Nephron (organoid): ENCODE measurements at regions not wholly inside any gene's neighbourhood (a gene's known extent, or its start where the extent isn't known, plus 50 kb on each side); places are given as distances from the start of the nearest gene placed in this dataset.

Experiments
- H3K27ac Mint-ChIP-seq, 3 experiments: 2 replicates each; pipeline ENCODE4 v1.8.0; 2020; ENCODE audit warnings: mixed read lengths in 3 of 3, mild to moderate bottlenecking in 2 of 3, moderate library complexity in 1 of 3
- H3K27me3 Mint-ChIP-seq: 2 replicates; pipeline ENCODE4 v1.8.0; 2021; ENCODE audit warnings: low read depth, mild to moderate bottlenecking, moderate library complexity, mixed read lengths
- H3K36me3 Mint-ChIP-seq: 2 replicates; pipeline ENCODE4 v1.8.0; 2020; ENCODE audit warnings: low read depth, mixed read lengths
- H3K4me1 Mint-ChIP-seq: 2 replicates; pipeline ENCODE4 v1.8.0; 2020; ENCODE audit warnings: mixed read lengths
- H3K4me3 Mint-ChIP-seq, 3 experiments: 2 replicates each; pipeline ENCODE4 v1.8.0; 2020; ENCODE audit warnings: mild to moderate bottlenecking in 3 of 3, mixed read lengths in 3 of 3, moderate library complexity in 2 of 3
- H3K9me3 Mint-ChIP-seq: 2 replicates; pipeline ENCODE4 v1.8.0; 2020; ENCODE audit warnings: mixed read lengths
- TF ChIP-seq, protein P1 (sequence below), 3 experiments: fragments of 200-600 bp; sonication (generic); IDR thresholded peaks; one replicate each; pipeline ENCODE4 v1.5.0; 2021; ENCODE audit warnings: antibody characterized with exemption in 3 of 3; ENCODE audit not compliant: unreplicated experiment in 3 of 3

DNA sequence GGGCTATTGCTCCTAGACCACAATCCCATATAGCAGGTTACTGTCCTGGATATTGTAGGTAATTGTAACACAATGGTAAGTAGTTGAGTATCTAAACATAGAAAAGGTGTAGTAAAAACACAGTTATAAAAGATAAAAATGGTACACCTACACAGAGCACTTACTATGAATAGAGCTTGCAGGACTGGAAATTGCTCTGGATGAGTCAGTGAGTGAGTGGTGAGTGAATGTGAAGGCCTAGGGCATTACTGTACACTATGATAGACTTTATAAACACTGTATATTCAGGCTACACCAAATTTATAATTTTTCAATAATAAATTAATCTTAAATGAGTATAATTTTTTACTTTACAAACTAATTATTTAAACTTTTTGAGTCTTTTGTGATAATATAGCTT, 425.7 kb downstream of the PABPC4L start:
- no peaks in the 10 kb centered on the region for H3K27me3 Mint-ChIP-seq
- TF ChIP-seq, protein P1, sequence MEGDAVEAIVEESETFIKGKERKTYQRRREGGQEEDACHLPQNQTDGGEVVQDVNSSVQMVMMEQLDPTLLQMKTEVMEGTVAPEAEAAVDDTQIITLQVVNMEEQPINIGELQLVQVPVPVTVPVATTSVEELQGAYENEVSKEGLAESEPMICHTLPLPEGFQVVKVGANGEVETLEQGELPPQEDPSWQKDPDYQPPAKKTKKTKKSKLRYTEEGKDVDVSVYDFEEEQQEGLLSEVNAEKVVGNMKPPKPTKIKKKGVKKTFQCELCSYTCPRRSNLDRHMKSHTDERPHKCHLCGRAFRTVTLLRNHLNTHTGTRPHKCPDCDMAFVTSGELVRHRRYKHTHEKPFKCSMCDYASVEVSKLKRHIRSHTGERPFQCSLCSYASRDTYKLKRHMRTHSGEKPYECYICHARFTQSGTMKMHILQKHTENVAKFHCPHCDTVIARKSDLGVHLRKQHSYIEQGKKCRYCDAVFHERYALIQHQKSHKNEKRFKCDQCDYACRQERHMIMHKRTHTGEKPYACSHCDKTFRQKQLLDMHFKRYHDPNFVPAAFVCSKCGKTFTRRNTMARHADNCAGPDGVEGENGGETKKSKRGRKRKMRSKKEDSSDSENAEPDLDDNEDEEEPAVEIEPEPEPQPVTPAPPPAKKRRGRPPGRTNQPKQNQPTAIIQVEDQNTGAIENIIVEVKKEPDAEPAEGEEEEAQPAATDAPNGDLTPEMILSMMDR (IDR thresholded peaks at IDR 0.05; ENCODE audit: unreplicated experiment in 3 of 3) = no peak
- no peak overlapping the region for H3K4me3 Mint-ChIP-seq
- H3K9me3 Mint-ChIP-seq = peaks cover 7% of the 10 kb centered on the region
- no peaks in the 10 kb centered on the region for H3K4me1 Mint-ChIP-seq
- no peaks in the 10 kb centered on the region for H3K36me3 Mint-ChIP-seq
- H3K27ac Mint-ChIP-seq = no peak overlapping the region

DNA sequence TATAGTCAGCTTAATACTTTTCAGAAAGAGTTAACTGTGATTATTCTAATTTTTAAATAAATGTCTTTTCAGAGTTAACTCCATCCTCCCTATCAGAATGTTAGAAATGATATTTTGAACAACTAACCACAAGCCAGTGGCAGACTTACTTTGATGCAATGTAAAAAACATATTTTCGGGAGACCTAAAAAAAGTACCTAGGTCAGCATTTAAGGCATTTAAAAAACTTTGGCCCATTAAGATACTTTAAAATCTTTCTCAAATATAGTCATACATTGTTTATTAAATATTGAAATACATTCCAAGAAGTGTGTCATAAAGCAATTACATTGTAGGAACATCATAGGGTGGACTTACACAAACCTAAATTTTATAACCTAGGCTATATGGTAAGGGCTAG, 426.1 kb downstream of the PABPC4L start:
- Mint-ChIP-seq H3K4me1 (no peaks in the 10 kb centered on the region), H3K27ac (no peak overlapping the region), H3K27me3 (no peaks in the 10 kb centered on the region), H3K9me3 (peaks cover 11% of the 10 kb centered on the region), H3K36me3 (no peaks in the 10 kb centered on the region), H3K4me3 (no peak overlapping the region)
- TF ChIP-seq, protein P1 (IDR thresholded peaks at IDR 0.05; ENCODE audit: unreplicated experiment in 3 of 3) = no peak

DNA sequence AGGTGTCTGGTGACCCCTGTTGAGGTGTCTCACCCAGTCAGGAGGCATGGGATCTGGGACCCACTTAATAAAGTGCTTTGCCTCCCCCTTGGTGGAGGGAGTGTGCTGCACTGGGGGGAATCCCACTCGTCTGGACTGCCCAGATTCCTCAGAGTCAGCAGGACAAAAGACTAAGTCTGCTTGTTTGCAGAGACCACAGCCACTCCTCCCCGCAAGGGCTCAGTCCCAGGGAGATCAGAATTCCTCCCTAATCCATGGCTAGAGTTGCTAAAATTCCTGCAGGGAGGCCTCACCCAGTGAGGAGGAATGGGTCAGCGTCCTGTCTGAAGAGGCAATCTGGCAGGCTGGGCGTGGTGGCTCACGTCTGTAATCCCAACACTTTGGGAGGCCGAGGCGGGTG, 442.2 kb downstream of the PABPC4L start:
- H3K36me3 Mint-ChIP-seq = no peaks in the 10 kb centered on the region
- no peak overlapping the region for H3K27ac Mint-ChIP-seq
- H3K4me1 Mint-ChIP-seq = no peaks in the 10 kb centered on the region
- H3K27me3 Mint-ChIP-seq = no peaks in the 10 kb centered on the region
- no peak overlapping the region for H3K4me3 Mint-ChIP-seq
- H3K9me3 Mint-ChIP-seq = peaks cover 2% of the 10 kb centered on the region
- TF ChIP-seq, protein P1 (IDR thresholded peaks at IDR 0.05; ENCODE audit: unreplicated experiment in 3 of 3) = no peak

DNA sequence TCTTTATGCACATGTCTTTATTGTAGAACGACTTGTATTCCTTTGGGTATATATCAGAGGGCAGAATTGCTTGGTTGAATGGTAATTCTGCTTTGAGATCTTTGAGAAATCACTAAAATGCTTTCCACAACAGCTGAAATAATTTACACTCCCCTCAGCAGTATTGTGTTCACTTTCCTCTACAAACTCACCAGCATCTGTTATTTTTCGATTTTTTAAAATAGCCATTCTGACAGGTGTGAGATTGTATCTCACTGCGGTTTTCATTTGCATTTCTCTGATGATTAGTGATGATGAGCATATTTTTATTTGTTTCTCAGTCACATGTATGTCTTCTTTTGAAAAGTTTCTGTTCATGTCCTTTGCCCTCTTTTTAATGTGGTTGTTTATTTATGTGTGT, 459.8 kb downstream of the PABPC4L start:
- TF ChIP-seq, protein P1 (IDR thresholded peaks at IDR 0.05; ENCODE audit: unreplicated experiment in 3 of 3) = no peak

DNA sequence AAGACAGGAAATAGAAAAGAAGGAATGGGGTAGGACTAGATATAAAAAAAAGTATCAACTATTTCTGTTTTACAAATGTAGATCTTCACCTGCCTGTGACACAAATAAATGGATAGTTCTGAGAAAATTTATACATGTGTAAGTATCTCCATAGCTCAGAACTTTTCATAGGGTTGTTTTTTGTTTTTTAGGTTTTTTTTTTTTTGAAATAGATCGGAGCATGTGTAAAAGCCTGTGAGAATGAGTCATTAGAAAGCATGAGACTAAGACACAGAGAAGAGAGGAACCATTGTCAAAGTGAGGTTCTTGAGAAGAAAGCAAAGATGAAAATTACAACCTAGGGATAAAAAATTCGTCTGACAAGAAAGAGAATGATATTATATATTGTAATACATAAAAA, 481.6 kb downstream of the PABPC4L start:
- Mint-ChIP-seq H3K27me3 (no peaks in the 10 kb centered on the region), H3K36me3 (no peaks in the 10 kb centered on the region), H3K27ac (no peak overlapping the region), H3K4me1 (no peaks in the 10 kb centered on the region), H3K9me3 (no peaks in the 10 kb centered on the region), H3K4me3 (no peak overlapping the region)
- TF ChIP-seq, protein P1 (IDR thresholded peaks at IDR 0.05; ENCODE audit: unreplicated experiment in 3 of 3) = no peak

More for the DNA sequence above, 459.8 kb downstream of the PABPC4L start:
- Mint-ChIP-seq H3K36me3 (no peaks in the 10 kb centered on the region), H3K9me3 (peaks cover 20% of the 10 kb centered on the region), H3K27me3 (no peaks in the 10 kb centered on the region), H3K27ac (no peak overlapping the region), H3K4me1 (no peaks in the 10 kb centered on the region), H3K4me3 (no peak overlapping the region)

DNA sequence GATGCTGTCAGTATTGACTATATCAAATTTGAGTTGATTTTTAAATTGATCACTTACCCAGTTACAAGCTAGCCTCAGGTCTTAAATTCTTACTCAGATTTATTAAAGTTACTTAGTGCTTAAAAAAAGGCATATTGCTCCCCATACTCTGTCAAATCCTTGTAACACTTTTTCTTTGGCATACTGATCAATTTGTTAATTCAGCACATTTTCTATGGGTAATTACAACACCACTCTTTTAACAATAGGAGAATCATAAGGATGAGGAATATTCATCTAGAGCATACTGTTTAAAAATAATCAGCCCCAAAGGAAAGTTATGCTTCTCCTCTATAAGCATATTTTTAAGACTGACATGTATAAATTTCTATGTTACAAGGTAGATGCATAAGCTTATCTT, 482.5 kb downstream of the PABPC4L start:
- no peak overlapping the region for H3K4me3 Mint-ChIP-seq
- TF ChIP-seq, protein P1 (IDR thresholded peaks at IDR 0.05; ENCODE audit: unreplicated experiment in 3 of 3) = no peak
- no peaks in the 10 kb centered on the region for H3K4me1 Mint-ChIP-seq
- no peak overlapping the region for H3K27ac Mint-ChIP-seq
- H3K27me3 Mint-ChIP-seq = no peaks in the 10 kb centered on the region
- H3K9me3 Mint-ChIP-seq = no peaks in the 10 kb centered on the region
- no peaks in the 10 kb centered on the region for H3K36me3 Mint-ChIP-seq
